Choroid plexus epithelial cell (primary cell): ENCODE measurements at regions not wholly inside any gene's neighbourhood (a gene's known extent, or its start where the extent isn't known, plus 50 kb on each side); places are given as distances from the start of the nearest gene placed in this dataset.

Experiments
- DNase-seq: peaks from one replicate; pipeline ENCODE4 v3.0.0-alpha.2; 2010; ENCODE audit warnings: low read depth
- H3K4me3 ChIP-seq: 2 replicates; pipeline ENCODE4 v1.5.1; 2011; ENCODE audit warnings: low read depth, mild to moderate bottlenecking, control low read depth, low read length, moderate library complexity
- CTCF ChIP-seq: conservative IDR thresholded peaks from 2 replicates; pipeline ENCODE4 v1.5.1; 2011; ENCODE audit warnings: low read depth, mild to moderate bottlenecking, control low read depth, inconsistent platforms, low read length, moderate library complexity

GRCh38 chr2:118557016-118557415, 290.4 kb downstream of the EN1 start:
- TF ChIP-seq CTCF = no peak
- no peak overlapping the region for H3K4me3 ChIP-seq
- no peak for DNase-seq

GRCh38 chr2:118554616-118555015, 292.8 kb downstream of the EN1 start:
- peak; percentile 43 for TF ChIP-seq CTCF
- no peak overlapping the region for H3K4me3 ChIP-seq
- DNase-seq = peak; percentile 23

- no peak for TF ChIP-seq CTCF
- no peak overlapping the region for H3K4me3 ChIP-seq
- no peak for DNase-seq
Measured at GRCh38 chr2:118549503-118549902, 297.9 kb downstream of the EN1 start.

GRCh38 chr2:118548880-118549488, 298.5 kb downstream of the EN1 start:
- no peak for DNase-seq
- TF ChIP-seq CTCF = no peak
- no peak overlapping the region for H3K4me3 ChIP-seq

GRCh38 chr2:118539290-118539689, 308.2 kb downstream of the EN1 start:
- peak; percentile 78 for TF ChIP-seq CTCF
- H3K4me3 ChIP-seq = no peak overlapping the region
- DNase-seq = peak; percentile 60

- no peak for TF ChIP-seq CTCF
Measured at GRCh38 chr2:118536306-118536705, 311.1 kb downstream of the EN1 start.

GRCh38 chr2:118535818-118536212, 311.6 kb downstream of the EN1 start:
- DNase-seq = no peak
- TF ChIP-seq CTCF = no peak
- H3K4me3 ChIP-seq = no peak overlapping the region

More at GRCh38 chr2:118536306-118536705, 311.1 kb downstream of the EN1 start:
- H3K4me3 ChIP-seq = no peak overlapping the region
- no peak for DNase-seq
